ENCODE measurements at regions not wholly inside any gene's neighbourhood (a gene's known extent, or its start where the extent isn't known, plus 50 kb on each side); places are given as distances from the start of the nearest gene placed in this dataset.

- TF ChIP-seq SMC3 (conservative IDR thresholded peaks at IDR 0.05; ENCODE audit: poor library complexity) (no peak), CTCF (IDR thresholded peaks at IDR 0.05; ENCODE audit: poor library complexity, severe bottlenecking) (no peak), EZH2 (IDR thresholded peaks at IDR 0.05; ENCODE audit: borderline replicate concordance, insufficient read depth, low read length, poor library complexity, severe bottlenecking) (no peak), TAF1 (IDR thresholded peaks at IDR 0.05; ENCODE audit: low read depth) (no peak)
Observed at GRCh38 chr1:60825593-60825992, 256.8 kb upstream of the NFIA start.
